B cell (primary cell): ENCODE measurements at regions not wholly inside any gene's neighbourhood (a gene's known extent, or its start where the extent isn't known, plus 50 kb on each side); places are given as distances from the start of the nearest gene placed in this dataset.

Source experiments
- ATAC-seq: fragments of 200-7000 bp; cut with Tn5 transposase; one replicate; pipeline ENCODE4 v1.10.0; 2021; ENCODE audit warnings: low read depth, mild to moderate bottlenecking, moderate number of reproducible peaks, moderate library complexity
- CTCF ChIA-PET: fragments of 350-600 bp; sonication (Branson Sonifier 250); formaldehyde crosslinking; loops from one replicate; lab custom pipeline; 2021; ENCODE audit warnings: antibody characterized with exemption, inconsistent platforms; lab: Charles Lee
- POLR2A ChIA-PET: fragments of 350-600 bp; sonication (Branson Sonifier 250); formaldehyde crosslinking; loops from one replicate; lab custom pipeline; 2021; ENCODE audit warnings: antibody characterized with exemption; lab: Charles Lee
- DNase-seq: peaks from one replicate; pipeline ENCODE4 v3.0.0; 2013
- H2AFZ ChIP-seq: 2 replicates; pipeline ENCODE4 v1.6.1; 2012; ENCODE audit warnings: mild to moderate bottlenecking, low read depth, low read length; ENCODE audit not compliant: insufficient read depth, poor library complexity, severe bottlenecking
- H3K27ac ChIP-seq, 2 donors: 1 replicate in 1 of 2; 2 replicates in 1 of 2; pipeline ENCODE4 v1.5.1; 2012 to 2013; ENCODE audit warnings: low read length in 2 of 2, mild to moderate bottlenecking in 2 of 2, moderate library complexity in 1 of 2
- H3K27me3 ChIP-seq, 4 experiments: fragments of 200-600 bp in 1 of 4; sonication (generic) in 1 of 4; replicated peaks in 1 of 4; 1 replicate in 2 of 4; 2 replicates in 2 of 4; pipeline versions ENCODE4 v1.6.1 to v1.7.0; 2013 to 2016; ENCODE audit warnings: low read length in 3 of 4, mild to moderate bottlenecking in 2 of 4, mixed read lengths in 1 of 4, moderate library complexity in 1 of 4; ENCODE audit not compliant: insufficient read depth in 4 of 4, control insufficient read depth in 3 of 4; ENCODE audit errors: control extremely low read depth in 1 of 4
- H3K36me3 ChIP-seq, 2 experiments: replicated peaks in 1 of 2; 1 replicate in 1 of 2; 2 replicates in 1 of 2; pipeline versions ENCODE4 v1.6.1 to v1.7.1; 2013; ENCODE audit warnings: low read length in 1 of 2; ENCODE audit not compliant: insufficient read depth in 2 of 2, control insufficient read depth in 1 of 2; ENCODE audit errors: control extremely low read depth in 1 of 2, extremely low read depth in 1 of 2
- H3K4me1 ChIP-seq, 2 donors: fragments of 200-600 bp in 1 of 2; sonication (generic) in 1 of 2; 1 replicate in 1 of 2; 2 replicates in 1 of 2; pipeline versions ENCODE4 v1.5.1 to v1.6.1; 2013 to 2017; ENCODE audit warnings: low read length in 2 of 2; ENCODE audit not compliant: control insufficient read depth in 2 of 2, insufficient read depth in 2 of 2
- H3K4me2 ChIP-seq: replicated peaks from 2 replicates; pipeline ENCODE3; 2012; ENCODE audit warnings: mild to moderate bottlenecking, low read depth, low read length; ENCODE audit not compliant: poor library complexity, severe bottlenecking
- H3K4me3 ChIP-seq, 5 experiments: fragments of 200-600 bp in 1 of 5; sonication (generic) in 1 of 5; 1 replicate in 3 of 5; 2 replicates in 2 of 5; pipeline versions ENCODE4 v1.5.1 to v1.7.0; 2011 to 2016; ENCODE audit warnings: low read length in 4 of 5, mild to moderate bottlenecking in 4 of 5, low read depth in 2 of 5, control low read depth in 1 of 5, moderate library complexity in 1 of 5; ENCODE audit not compliant: insufficient read depth in 1 of 5; ENCODE audit errors: control extremely low read depth in 1 of 5, extremely low read depth in 1 of 5
- H3K79me2 ChIP-seq: fragments of 200-600 bp; sonication (generic); one replicate; pipeline ENCODE4 v1.6.0; 2016; ENCODE audit warnings: low read length; ENCODE audit not compliant: control insufficient read depth, insufficient read depth
- H3K9ac ChIP-seq: fragments of 200-600 bp; sonication (generic); 2 replicates; pipeline ENCODE4 v1.6.1; 2017; ENCODE audit warnings: mild to moderate bottlenecking, low read length, moderate library complexity
- H3K9me3 ChIP-seq, 3 donors: one replicate each; pipeline versions ENCODE4 v1.6.1 to v1.7.1; 2013; ENCODE audit warnings: low read length in 2 of 3; ENCODE audit not compliant: control insufficient read depth in 2 of 3, insufficient read depth in 1 of 3; ENCODE audit errors: control extremely low read depth in 1 of 3
- H4K20me1 ChIP-seq: 2 replicates; pipeline ENCODE4 v1.6.0; 2012; ENCODE audit warnings: mild to moderate bottlenecking, low read length; ENCODE audit not compliant: insufficient read depth, control insufficient read depth, poor library complexity, severe bottlenecking
- H3K27ac Mint-ChIP-seq: one replicate; pipeline ENCODE4 v1.8.0; 2021; ENCODE audit warnings: mixed read lengths
- H3K27me3 Mint-ChIP-seq: one replicate; pipeline ENCODE4 v1.8.0; 2021; ENCODE audit warnings: mixed read lengths
- H3K4me1 Mint-ChIP-seq: one replicate; pipeline ENCODE4 v1.8.0; 2021; ENCODE audit warnings: mixed read lengths
- H3K4me3 Mint-ChIP-seq: one replicate; pipeline ENCODE4 v1.8.0; 2021; ENCODE audit warnings: mixed read lengths
- H3K9me3 Mint-ChIP-seq: one replicate; pipeline ENCODE4 v1.8.0; 2022; ENCODE audit warnings: mixed read lengths; ENCODE audit not compliant: insufficient read depth
- CTCF ChIP-seq: fragments of 200-600 bp; IDR thresholded peaks from one replicate; pipeline ENCODE4 v1.8.0; 2022; ENCODE audit warnings: antibody characterized with exemption, mild to moderate bottlenecking
- EZH2 ChIP-seq: IDR thresholded peaks from 2 replicates; pipeline ENCODE4 v1.6.1; 2012; ENCODE audit warnings: borderline replicate concordance, low read depth, mild to moderate bottlenecking, moderate library complexity, low read length; ENCODE audit not compliant: insufficient read depth, poor library complexity, severe bottlenecking
- WGBS: methylation state at CpG from one replicate; pipeline ENCODE4 v1.1.5; 2013; ENCODE audit warnings: missing lambda C conversion rate; ENCODE audit not compliant: insufficient coverage; 5-methylcytosine and 5-hydroxymethylcytosine counted together
- intact Hi-C: fragments of 100-400 bp; cut with micrococcal nuclease; formaldehyde crosslinking; loops from one replicate; pipeline ENCODE4 v1.10.0; 2022

GRCh38 chr19:28185646-28186045 lies 1027.3 kb downstream of the UQCRFS1 start:
- no peak overlapping the region for H3K4me3 ChIP-seq

GRCh38 chr19:28184997-28185396 lies 1028.0 kb downstream of the UQCRFS1 start:
- Mint-ChIP-seq H3K4me3 (no peak overlapping the region), H3K4me1 (no peaks in the 10 kb centered on the region), H3K9me3 (peaks cover 10% of the 10 kb centered on the region), H3K27me3 (no peaks in the 10 kb centered on the region), H3K27ac (no peak overlapping the region)
- no peak overlapping the region for H3K4me3 ChIP-seq
- H3K9me3 ChIP-seq = peaks cover 0 to 7% (median 0%) of the 10 kb centered on the region in 3 donors
- no peaks in the 10 kb centered on the region for H3K79me2 ChIP-seq
- TF ChIP-seq CTCF (no peak), EZH2 (no peak)
- H3K9ac ChIP-seq = no peak overlapping the region
- H3K4me1 ChIP-seq = no peaks in the 10 kb centered on the region
- no peak overlapping the region for H3K4me2 ChIP-seq
- intact Hi-C loops = no loop called here
- no peak for DNase-seq
- H2AFZ ChIP-seq = no peak overlapping the region
- no peaks in the 10 kb centered on the region for H3K27me3 ChIP-seq
- no peak overlapping the region for H3K27ac ChIP-seq
- no peak for ATAC-seq
- no peaks in the 10 kb centered on the region for H3K36me3 ChIP-seq
- ChIA-PET CTCF (no interaction called here), POLR2A (no interaction called here)
- H4K20me1 ChIP-seq = no peaks in the 10 kb centered on the region

More at GRCh38 chr19:28185646-28186045, 1027.3 kb downstream of the UQCRFS1 start:
- ATAC-seq (no peak), DNase-seq (no peak)
- H3K27ac Mint-ChIP-seq = no peak overlapping the region
- H3K27me3 ChIP-seq = no peaks in the 10 kb centered on the region
- H2AFZ ChIP-seq = no peak overlapping the region
- POLR2A ChIA-PET = no interaction called here
- peaks cover 0 to 7% (median 0%) of the 10 kb centered on the region in 3 donors for H3K9me3 ChIP-seq
- no peaks in the 10 kb centered on the region for H3K4me1 ChIP-seq
- intact Hi-C loops = no loop called here
- no peaks in the 10 kb centered on the region for H3K4me1 Mint-ChIP-seq
- H3K27ac ChIP-seq = no peak overlapping the region
- CTCF ChIA-PET = no interaction called here
- WGBS = 89% methylated on average over 1 of the region's 3 CpGs
- no peak overlapping the region for H3K9ac ChIP-seq
- TF ChIP-seq EZH2 (no peak), CTCF (no peak)
- H3K36me3 ChIP-seq = no peaks in the 10 kb centered on the region
- no peak overlapping the region for H3K4me3 Mint-ChIP-seq
- no peaks in the 10 kb centered on the region for H4K20me1 ChIP-seq
- H3K9me3 Mint-ChIP-seq = peaks cover 10% of the 10 kb centered on the region
- no peaks in the 10 kb centered on the region for H3K27me3 Mint-ChIP-seq
- no peak overlapping the region for H3K4me2 ChIP-seq
- no peaks in the 10 kb centered on the region for H3K79me2 ChIP-seq
